Subcutaneous abdominal adipose tissue (tissue), 5 donors: ENCODE measurements at regions not wholly inside any gene's neighbourhood (a gene's known extent, or its start where the extent isn't known, plus 50 kb on each side); places are given as distances from the start of the nearest gene placed in this dataset.

ENCODE experiments used
- H3K27ac ChIP-seq: one replicate; pipeline ENCODE4 v1.7.0; 2013; ENCODE audit warnings: low read depth, mild to moderate bottlenecking, inconsistent platforms, low read length, moderate library complexity
- H3K27me3 ChIP-seq, 5 donors: one replicate each; pipeline ENCODE4 v1.7.0; 2013; ENCODE audit warnings: low read length in 5 of 5, inconsistent platforms in 1 of 5; ENCODE audit not compliant: control insufficient read depth in 5 of 5, insufficient read depth in 4 of 5
- H3K36me3 ChIP-seq, 5 donors: one replicate each; pipeline ENCODE4 v1.7.0; 2013; ENCODE audit warnings: low read length in 5 of 5; ENCODE audit not compliant: control insufficient read depth in 5 of 5, insufficient read depth in 5 of 5
- H3K4me1 ChIP-seq, 5 donors: one replicate each; pipeline ENCODE4 v1.7.0; 2013; ENCODE audit warnings: low read length in 5 of 5, mild to moderate bottlenecking in 3 of 5, moderate library complexity in 1 of 5; ENCODE audit not compliant: control insufficient read depth in 5 of 5, insufficient read depth in 5 of 5
- H3K4me3 ChIP-seq, 5 donors: one replicate each; pipeline ENCODE4 v1.7.0; 2013; ENCODE audit warnings: low read length in 5 of 5, low read depth in 1 of 5
- H3K9ac ChIP-seq, 5 donors: one replicate each; pipeline ENCODE4 v1.7.0; 2013; ENCODE audit warnings: low read length in 5 of 5, mild to moderate bottlenecking in 4 of 5, moderate library complexity in 3 of 5
- H3K9me3 ChIP-seq, 5 donors: one replicate each; pipeline ENCODE4 v1.7.0; 2013; ENCODE audit warnings: low read length in 5 of 5; ENCODE audit not compliant: control insufficient read depth in 5 of 5
- donor health status: healthy.
- donor health status: healthy.
- donor health status: healthy.
- donor health status: healthy.
- donor health status: healthy.

GRCh38 chr16:64498363-64498762, 623.5 kb downstream of the CDH11 start:
- Histone ChIP-seq H3K9me3 (no peaks in the 10 kb centered on the region), H3K4me1 (no peaks in the 10 kb centered on the region), H3K27me3 (no peaks in the 10 kb centered on the region), H3K36me3 (no peaks in the 10 kb centered on the region), H3K4me3 (no peak overlapping the region), H3K27ac (no peak overlapping the region), H3K9ac (no peak overlapping the region)

DNA sequence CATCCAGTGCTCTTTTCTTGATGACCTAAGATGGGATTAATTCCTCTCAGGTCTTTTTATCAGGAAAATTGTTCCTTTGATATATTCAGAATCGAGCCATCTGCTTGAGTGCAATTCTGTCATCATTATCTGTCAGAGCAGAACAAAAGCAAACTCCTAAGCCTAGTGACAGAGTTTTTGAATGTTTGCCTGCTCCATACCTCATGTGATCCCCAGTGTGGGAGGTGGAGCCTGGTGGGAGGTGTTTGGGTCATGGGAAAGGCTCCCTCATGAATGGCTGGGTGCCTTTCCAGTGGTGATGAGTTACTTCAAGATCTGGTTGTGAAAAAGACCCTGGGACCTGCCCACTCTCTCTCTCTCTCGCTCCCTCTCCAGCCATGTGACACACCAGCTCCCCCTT, 628.2 kb downstream of the CDH11 start:
- Histone ChIP-seq H3K9me3 (peaks cover 0 to 4% (median 0%) of the 10 kb centered on the region in 5 donors), H3K4me3 (no peak overlapping the region)

GRCh38 chr16:64489449-64489848, 632.4 kb downstream of the CDH11 start:
- H3K27me3 ChIP-seq: no peaks in the 10 kb centered on the region
- H3K27ac ChIP-seq: no peak overlapping the region
- no peaks in the 10 kb centered on the region for H3K4me1 ChIP-seq
- H3K9ac ChIP-seq: no peak overlapping the region
- peaks cover 0 to 4% (median 0%) of the 10 kb centered on the region in 5 donors for H3K9me3 ChIP-seq
- H3K36me3 ChIP-seq: no peaks in the 10 kb centered on the region
- H3K4me3 ChIP-seq: no peak overlapping the region

More for the DNA sequence above, 628.2 kb downstream of the CDH11 start:
- Histone ChIP-seq H3K27ac (no peak overlapping the region), H3K36me3 (no peaks in the 10 kb centered on the region), H3K4me1 (no peaks in the 10 kb centered on the region), H3K27me3 (no peaks in the 10 kb centered on the region), H3K9ac (no peak overlapping the region)

GRCh38 chr16:64486561-64486960, 635.3 kb downstream of the CDH11 start:
- Histone ChIP-seq H3K9me3 (peaks cover 0 to 4% (median 0%) of the 10 kb centered on the region in 5 donors), H3K9ac (no peak overlapping the region), H3K27ac (no peak overlapping the region), H3K36me3 (no peaks in the 10 kb centered on the region), H3K4me3 (no peak overlapping the region), H3K4me1 (no peaks in the 10 kb centered on the region), H3K27me3 (no peaks in the 10 kb centered on the region)

DNA sequence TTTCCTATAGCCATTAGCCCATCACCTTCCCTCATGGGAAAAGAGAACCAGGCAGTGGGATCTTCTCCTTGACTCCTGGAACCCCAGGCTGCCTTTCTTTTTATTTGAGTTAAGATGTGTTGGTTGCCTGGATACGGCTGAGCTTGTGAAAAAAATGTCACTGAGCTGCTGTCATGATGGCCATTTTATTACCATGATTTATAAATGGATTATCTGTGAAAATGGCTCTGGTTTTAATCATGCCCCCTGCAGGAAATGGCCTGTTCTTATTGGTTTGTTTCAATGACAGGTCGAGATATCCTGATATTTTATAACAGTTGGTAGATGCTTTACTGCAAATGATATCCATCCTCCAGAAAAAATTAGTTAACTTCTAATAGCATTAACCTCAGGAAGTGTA, 640.4 kb downstream of the CDH11 start:
- Histone ChIP-seq H3K27me3 (no peaks in the 10 kb centered on the region), H3K4me1 (no peaks in the 10 kb centered on the region), H3K9me3 (no peaks in the 10 kb centered on the region), H3K4me3 (no peak overlapping the region), H3K9ac (no peak overlapping the region), H3K27ac (no peak overlapping the region), H3K36me3 (no peaks in the 10 kb centered on the region)

DNA sequence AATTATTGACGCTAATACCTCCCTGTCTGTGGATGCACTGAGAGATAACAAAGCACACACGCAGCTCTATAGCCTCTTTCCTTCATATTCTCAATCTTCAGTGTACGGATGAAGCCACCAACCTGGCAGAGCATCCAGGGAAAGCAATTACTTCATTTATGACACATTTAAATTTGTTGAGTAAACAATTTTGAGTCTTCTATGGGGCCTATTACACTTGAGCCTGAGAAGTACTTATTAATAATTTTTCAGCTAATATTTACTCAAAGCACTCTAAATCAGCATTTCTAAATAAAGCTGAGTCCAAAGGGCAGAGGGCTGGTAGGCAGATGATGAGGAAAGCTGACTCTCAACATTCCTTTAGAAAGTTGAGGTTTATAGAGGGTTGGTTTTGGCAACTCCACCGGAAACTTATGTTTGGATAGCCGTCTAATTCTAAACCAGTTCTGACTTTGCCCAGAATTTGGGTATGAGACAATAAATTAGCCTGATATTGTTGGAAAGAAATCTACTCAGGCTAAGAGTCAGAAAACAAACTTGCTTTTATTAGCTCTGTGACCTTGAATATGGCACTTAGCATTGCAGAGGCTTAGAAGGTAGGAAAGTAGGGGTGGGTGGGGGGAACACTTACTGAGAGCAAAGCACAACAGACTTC, 643.5 kb downstream of the CDH11 start:
- Histone ChIP-seq H3K36me3 (no peaks in the 10 kb centered on the region), H3K9ac (no peak overlapping the region), H3K9me3 (no peaks in the 10 kb centered on the region), H3K4me1 (no peaks in the 10 kb centered on the region), H3K27me3 (no peaks in the 10 kb centered on the region), H3K4me3 (no peak overlapping the region), H3K27ac (no peak overlapping the region)

DNA sequence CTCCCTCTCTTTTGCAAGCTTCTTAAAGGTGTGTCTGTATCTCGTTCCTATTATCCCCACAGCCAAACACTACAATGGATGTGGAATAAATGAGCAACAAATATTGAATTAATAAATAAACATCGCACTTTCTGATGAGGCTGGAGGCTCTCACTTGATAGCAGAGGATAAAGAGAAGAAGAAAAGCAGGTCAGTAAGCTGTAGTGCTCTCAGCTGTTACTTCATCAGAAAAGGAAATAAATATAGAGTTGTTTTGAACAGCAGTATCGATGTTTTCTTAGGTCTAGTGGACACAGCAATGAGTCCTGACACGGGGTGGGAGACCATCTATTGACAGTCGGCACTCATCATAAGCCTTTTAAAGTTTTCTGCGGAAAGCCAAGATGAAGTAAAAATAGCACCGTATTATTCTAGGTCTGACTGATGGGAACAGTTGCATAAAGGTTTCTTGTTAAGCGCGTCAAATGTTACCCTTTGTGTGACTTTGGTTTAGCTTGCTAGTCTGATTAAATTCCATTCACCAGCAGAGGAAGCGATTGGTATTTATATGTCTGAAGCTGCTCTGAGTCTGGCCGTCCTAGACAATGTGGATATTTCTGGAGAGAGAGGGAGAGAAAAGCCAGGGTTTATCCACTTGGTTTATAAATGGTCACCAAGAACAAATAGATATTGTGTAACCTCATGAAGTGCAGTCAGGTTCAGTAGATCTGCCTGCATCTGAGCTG, 646.1 kb downstream of the CDH11 start:
- Histone ChIP-seq H3K9ac (no peak overlapping the region), H3K36me3 (no peaks in the 10 kb centered on the region), H3K4me3 (no peak overlapping the region), H3K27ac (no peak overlapping the region), H3K4me1 (no peaks in the 10 kb centered on the region), H3K27me3 (no peaks in the 10 kb centered on the region), H3K9me3 (no peaks in the 10 kb centered on the region)

DNA sequence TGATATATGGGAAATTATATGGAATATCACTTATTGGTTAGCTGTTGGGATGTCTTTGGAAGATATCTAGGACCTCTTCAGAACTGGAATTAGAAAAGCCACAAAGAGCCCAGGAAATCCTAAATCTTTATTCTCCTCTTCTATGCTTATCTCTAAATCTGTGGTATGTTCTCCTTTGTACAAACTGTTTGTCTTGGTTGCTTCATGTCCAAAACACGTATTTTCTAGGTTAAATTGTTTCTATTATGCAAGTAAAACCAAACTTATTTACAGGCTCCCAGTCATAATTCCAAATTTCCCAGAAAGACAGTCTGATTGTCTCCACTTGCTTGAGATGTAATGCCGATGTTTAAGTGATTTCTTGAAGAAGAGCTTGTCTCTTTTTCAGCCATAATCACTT, 650.9 kb downstream of the CDH11 start:
- Histone ChIP-seq H3K27ac (no peak overlapping the region), H3K27me3 (no peaks in the 10 kb centered on the region), H3K4me1 (no peaks in the 10 kb centered on the region), H3K9ac (no peak overlapping the region), H3K9me3 (peaks cover 0 to 2% (median 0%) of the 10 kb centered on the region in 5 donors), H3K36me3 (no peaks in the 10 kb centered on the region), H3K4me3 (no peak overlapping the region)

- Histone ChIP-seq H3K9me3 (peaks cover 0 to 4% (median 0%) of the 10 kb centered on the region in 5 donors), H3K4me3 (no peak overlapping the region), H3K4me1 (no peaks in the 10 kb centered on the region), H3K36me3 (no peaks in the 10 kb centered on the region), H3K9ac (no peak overlapping the region), H3K27ac (no peak overlapping the region), H3K27me3 (no peaks in the 10 kb centered on the region)
Measured at GRCh38 chr16:64469906-64470702, 651.8 kb downstream of the CDH11 start.

DNA sequence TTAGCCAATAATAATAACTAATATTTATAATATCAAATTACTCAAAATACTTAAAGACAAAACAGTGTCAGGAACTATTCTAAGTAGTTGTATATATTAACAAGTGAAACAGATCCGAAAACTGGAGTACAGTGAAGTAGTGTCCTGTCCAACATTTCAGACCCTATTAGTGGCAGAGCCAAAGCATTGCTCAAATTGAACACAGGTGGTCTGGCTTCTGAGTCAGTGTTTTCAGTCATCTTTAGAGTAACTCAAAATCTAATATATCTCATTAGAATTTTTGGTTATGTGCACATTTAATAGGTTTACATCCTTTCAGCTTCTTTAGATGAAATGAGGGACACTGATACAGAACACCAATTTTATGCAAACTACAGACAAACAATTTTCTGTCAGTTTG, 652.5 kb downstream of the CDH11 start:
- Histone ChIP-seq H3K27me3 (no peaks in the 10 kb centered on the region), H3K36me3 (no peaks in the 10 kb centered on the region), H3K4me1 (no peaks in the 10 kb centered on the region), H3K4me3 (no peak overlapping the region), H3K27ac (no peak overlapping the region), H3K9me3 (peaks cover 0 to 4% (median 0%) of the 10 kb centered on the region in 5 donors), H3K9ac (no peak overlapping the region)
